GM12865 (cell line): ENCODE measurements at regions not wholly inside any gene's neighbourhood (a gene's known extent, or its start where the extent isn't known, plus 50 kb on each side); places are given as distances from the start of the nearest gene placed in this dataset.
"Not testable (repeated sequence)": the region's sequence is repeated elsewhere in the genome, so short reads cannot be mapped to it uniquely, and the experiment has no call there.

ENCODE experiments used
- DNase-seq: peaks from one replicate; pipeline ENCODE4 v3.0.0; 2010; ENCODE audit warnings: low read depth
- H3K4me3 ChIP-seq: 2 replicates; pipeline ENCODE4 v1.5.1; 2011; ENCODE audit warnings: mild to moderate bottlenecking, low read depth, low read length, control low read depth
- TF ChIP-seq, protein P1 (sequence below): IDR thresholded peaks from 2 replicates; pipeline ENCODE4 v1.5.1; 2011; ENCODE audit warnings: low read length, control low read depth, low read depth, inconsistent platforms; ENCODE audit not compliant: insufficient read depth; ENCODE audit errors: missing control alignments

- DNase-seq = no peak
- H3K4me3 ChIP-seq = no peak overlapping the region
- TF ChIP-seq, protein P1, sequence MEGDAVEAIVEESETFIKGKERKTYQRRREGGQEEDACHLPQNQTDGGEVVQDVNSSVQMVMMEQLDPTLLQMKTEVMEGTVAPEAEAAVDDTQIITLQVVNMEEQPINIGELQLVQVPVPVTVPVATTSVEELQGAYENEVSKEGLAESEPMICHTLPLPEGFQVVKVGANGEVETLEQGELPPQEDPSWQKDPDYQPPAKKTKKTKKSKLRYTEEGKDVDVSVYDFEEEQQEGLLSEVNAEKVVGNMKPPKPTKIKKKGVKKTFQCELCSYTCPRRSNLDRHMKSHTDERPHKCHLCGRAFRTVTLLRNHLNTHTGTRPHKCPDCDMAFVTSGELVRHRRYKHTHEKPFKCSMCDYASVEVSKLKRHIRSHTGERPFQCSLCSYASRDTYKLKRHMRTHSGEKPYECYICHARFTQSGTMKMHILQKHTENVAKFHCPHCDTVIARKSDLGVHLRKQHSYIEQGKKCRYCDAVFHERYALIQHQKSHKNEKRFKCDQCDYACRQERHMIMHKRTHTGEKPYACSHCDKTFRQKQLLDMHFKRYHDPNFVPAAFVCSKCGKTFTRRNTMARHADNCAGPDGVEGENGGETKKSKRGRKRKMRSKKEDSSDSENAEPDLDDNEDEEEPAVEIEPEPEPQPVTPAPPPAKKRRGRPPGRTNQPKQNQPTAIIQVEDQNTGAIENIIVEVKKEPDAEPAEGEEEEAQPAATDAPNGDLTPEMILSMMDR = no peak
Observed at GRCh38 chr5:142405023-142405422, 80.2 kb upstream of the SPRY4 start.

DNA sequence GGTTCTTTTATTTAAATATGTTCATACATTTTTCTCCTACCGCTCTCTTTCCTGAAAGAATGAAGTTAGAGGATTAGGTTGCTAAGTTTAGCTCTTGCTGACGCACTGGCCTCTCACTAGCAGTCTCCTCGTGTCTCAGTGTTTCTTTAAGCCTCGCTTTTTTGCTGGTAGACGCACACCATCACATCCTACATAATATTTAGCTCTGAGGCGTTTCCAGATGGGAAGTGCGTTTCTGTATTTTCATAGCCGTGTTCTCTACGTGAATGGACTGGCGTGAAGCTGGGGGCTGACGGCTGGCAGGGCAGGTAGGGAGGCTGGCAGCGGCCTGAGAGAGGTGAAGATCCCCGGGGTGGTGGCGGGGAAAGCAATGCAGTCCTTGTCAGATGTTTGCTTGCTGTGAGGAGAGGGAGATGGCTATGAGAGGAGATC, 79.2 kb upstream of the SPRY4 start:
- no peak overlapping the region for H3K4me3 ChIP-seq
- TF ChIP-seq, protein P1 = no peak
- DNase-seq = no peak

DNA sequence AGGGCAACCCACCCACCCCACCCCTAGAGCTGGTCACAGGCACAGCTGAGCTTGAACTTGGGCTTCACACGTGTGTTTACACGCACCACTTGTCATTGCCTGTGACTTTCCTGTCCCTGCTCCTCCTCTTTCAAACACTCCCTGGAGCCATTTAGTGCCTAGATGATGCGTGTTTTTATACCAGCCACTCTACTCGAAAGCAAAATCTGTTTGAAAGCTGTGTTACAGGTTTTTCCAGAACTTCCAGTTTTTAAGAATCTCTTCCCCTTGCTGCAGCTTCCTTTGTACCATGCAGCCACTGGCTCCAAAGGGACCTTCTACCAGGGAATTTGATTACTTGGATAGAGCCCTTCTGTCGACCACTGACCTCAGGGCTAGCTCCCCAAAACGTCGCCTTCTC, 78.8 kb upstream of the SPRY4 start:
- DNase-seq = no peak
- TF ChIP-seq, protein P1 = no peak
- H3K4me3 ChIP-seq = no peak overlapping the region

GRCh38 chr5:142402752-142403318, 78.0 kb upstream of the SPRY4 start:
- TF ChIP-seq, protein P1 = no peak
- no peak overlapping the region for H3K4me3 ChIP-seq

DNA sequence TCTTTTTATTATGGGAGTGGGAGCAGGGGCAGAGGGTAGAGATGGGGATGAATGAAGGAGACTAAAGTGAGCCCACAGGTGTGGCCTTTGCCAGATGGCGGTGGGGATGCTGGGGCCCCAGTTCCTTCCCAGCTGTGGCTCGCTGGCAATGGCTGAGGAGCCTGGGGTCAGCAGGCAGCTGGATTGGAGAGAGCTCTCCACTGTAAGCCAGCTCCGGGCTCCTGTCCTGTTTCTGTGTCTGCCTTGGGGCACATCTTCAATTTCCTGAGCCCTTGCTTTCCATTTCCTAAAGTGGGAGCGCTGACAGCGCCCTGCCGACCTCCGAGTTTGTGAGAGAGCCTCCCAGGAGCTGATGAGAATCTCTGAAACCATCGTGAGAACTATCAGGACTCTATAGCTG, 75.6 kb upstream of the SPRY4 start:
- TF ChIP-seq, protein P1 = no peak
- DNase-seq = no peak
- H3K4me3 ChIP-seq = no peak overlapping the region

More at GRCh38 chr5:142402752-142403318, 78.0 kb upstream of the SPRY4 start:
- no peak for DNase-seq

- DNase-seq = no peak
- no peak overlapping the region for H3K4me3 ChIP-seq
- TF ChIP-seq, protein P1 = no peak
Observed at GRCh38 chr5:142399891-142400290, 75.1 kb upstream of the SPRY4 start.

DNA sequence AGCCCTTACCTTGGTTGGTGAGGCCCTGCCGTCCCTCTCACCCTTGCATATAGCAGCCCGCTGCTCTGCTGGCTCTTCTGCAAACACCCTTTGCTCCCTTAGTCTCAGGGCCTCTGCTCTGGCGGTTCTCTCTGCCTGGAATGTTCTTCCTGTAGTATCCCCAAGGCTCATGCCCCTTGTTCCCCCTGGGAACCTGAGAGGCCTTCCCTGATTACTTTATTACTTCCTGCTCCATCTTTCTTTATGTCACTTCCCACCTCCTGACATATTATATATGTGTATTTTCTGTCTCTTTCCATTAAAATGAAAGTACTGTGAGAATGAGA, 73.9 kb upstream of the SPRY4 start:
- TF ChIP-seq, protein P1 = no peak
- DNase-seq = no peak

DNA sequence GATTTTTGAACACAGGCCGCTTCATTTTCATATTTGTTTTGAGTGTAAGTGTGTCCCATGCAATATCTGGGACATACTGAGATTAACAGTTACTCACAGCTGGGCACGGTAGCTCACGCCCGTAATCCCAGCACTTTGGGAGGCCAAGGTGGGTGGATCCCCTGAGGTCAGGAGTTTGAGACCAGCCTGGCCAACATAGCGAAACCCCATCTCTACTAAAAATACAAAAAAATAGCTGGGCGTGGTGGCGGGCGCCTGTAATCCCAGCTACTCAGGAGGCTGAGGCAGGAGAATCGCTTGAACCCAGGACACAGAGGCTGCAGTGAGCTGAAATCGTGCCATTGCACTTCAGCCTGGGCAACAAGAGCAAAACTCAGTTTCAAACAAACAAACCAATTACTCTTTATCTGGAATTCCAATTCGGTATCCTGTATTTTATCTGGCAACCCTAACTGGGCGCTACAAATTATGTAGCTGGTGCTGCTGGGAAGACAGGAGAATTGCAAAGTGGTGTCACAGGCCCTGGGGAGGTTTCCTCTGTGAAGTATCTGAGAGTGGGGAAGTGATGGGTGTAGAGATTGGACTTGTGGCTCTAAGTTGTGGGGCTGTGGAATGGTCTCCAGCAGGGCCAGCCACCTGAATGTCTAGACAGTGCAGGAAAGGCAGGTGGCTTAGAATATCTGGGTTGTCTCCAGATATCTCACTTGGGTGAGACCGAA, 73.3 kb upstream of the SPRY4 start:
- not testable (repeated sequence) for H3K4me3 ChIP-seq, DNase-seq

More for the DNA sequence above, 73.9 kb upstream of the SPRY4 start:
- no peak overlapping the region for H3K4me3 ChIP-seq
